GM23248 (cell line): ENCODE measurements at regions not wholly inside any gene's neighbourhood (a gene's known extent, or its start where the extent isn't known, plus 50 kb on each side); places are given as distances from the start of the nearest gene placed in this dataset.

Source experiments
- EZH2 ChIP-seq: fragments of 200-600 bp; sonication (generic); IDR thresholded peaks from 2 replicates; pipeline ENCODE4 v1.6.1; 2018; ENCODE audit warnings: antibody characterized with exemption, mild to moderate bottlenecking; ENCODE audit not compliant: insufficient read depth, poor library complexity, severe bottlenecking
- EZH2phosphoT487 ChIP-seq: fragments of 200-600 bp; sonication (generic); IDR thresholded peaks from 2 replicates; pipeline ENCODE4 v1.6.1; 2018; ENCODE audit warnings: antibody characterized with exemption, moderate library complexity, mild to moderate bottlenecking, low read depth; ENCODE audit not compliant: insufficient read depth

DNA sequence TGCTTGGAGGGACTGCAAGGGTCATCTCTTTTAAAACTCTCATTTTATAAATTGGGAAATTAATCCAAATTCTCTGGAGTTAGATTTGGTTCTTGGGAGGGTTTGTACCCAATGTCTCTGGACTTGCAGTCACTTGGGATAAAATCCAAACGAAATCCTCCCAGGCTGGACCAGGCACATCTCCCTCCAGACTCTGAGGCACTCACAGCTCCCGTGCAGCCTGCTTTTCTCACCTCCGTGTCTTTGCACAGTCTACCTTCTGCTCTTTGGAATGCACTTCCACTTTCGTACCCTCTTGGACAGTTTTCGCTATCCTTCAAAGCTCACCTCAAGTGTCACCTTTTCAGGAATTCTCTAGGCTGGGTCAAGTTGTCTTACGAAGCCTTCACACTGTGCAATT lies 166.3 kb downstream of the MYCN start:
- no peak for TF ChIP-seq EZH2
- no peak for TF ChIP-seq EZH2phosphoT487
